Left kidney (tissue), 1 donor: ENCODE measurements at regions not wholly inside any gene's neighbourhood (a gene's known extent, or its start where the extent isn't known, plus 50 kb on each side); places are given as distances from the start of the nearest gene placed in this dataset.
A peak's percentile ranks its signal among the peaks of the same experiment; 100 is the strongest.

ENCODE experiments used
- DNase-seq: peaks from one replicate; pipeline ENCODE4 v3.0.0-alpha.2; 2013

DNA sequence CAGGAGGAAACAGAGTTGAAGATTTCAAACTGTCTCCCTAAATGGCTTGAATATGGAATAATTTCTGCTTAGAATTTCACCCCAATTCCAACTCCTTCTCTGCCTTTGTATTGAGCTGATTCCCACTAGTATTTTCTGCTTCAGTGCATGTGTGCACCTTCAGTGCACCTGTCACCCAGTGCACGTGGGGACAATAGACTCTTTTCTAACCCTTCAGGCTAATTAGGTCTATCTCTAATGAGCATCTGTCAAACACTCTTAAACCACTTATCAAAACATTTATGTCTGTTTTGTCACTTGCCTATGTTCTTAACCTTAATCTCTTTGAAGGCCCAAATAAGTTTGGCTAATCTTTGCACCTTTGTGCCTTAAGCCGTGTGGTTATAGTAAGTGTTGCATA lies 232.0 kb upstream of the NETO1 start:
- DNase-seq = no peak

- DNase-seq = no peak
These were observed 226.0 kb upstream of the NETO1 start for GRCh38 chr18:73093687-73094250.

DNA sequence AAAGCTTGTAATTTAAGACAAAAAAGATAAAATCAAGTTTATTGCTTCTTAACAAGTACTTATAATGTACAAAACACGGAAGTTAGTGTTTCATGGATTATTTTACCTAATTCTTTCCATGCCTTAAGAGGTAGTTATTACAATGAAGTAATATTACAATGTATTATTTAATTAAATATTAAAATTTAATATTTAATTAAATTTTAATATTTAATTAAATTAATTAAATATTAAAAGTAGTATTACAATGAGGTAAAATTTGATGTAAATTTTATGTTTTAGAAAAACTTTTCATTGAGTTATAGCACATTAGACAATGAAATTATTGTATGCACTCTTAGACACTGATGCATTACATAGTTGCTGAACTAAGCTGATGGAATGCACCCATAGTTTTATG lies 220.7 kb upstream of the NETO1 start:
- DNase-seq = no peak

DNA sequence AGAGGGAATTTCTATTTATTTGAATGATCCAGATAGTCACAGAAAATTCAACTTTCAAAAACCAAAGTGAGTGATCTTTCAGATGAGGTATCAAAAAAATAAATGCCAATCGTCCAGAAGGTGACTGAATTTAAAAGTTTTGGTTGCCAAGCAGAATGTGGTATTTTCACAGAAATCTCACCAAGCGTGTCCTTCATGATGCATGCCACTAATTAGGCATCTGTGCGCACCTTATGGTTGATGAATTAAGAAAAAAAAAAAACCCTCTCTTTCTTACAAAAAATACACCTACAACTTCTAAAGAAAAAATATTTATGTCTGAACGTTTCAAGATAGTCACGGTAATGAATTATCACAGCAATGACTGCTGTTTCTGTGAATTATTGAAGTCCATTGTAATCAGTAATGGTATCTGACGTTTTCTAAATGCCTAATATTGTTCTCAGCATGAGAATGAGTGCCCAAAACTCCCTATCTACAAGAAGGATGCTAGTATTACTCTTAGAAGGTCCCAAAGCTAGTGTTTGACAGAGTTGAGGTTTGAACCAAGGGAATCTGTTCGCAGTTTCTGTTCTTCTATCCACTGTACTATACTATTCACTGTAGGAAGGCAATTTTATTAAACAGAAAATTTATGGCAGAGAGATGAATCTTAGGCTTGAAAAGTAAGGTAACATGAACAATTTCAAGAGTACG lies 219.6 kb upstream of the NETO1 start:
- no peak for DNase-seq

- no peak for DNase-seq
These were observed 212.1 kb upstream of the NETO1 start for GRCh38 chr18:73079920-73080319.

DNA sequence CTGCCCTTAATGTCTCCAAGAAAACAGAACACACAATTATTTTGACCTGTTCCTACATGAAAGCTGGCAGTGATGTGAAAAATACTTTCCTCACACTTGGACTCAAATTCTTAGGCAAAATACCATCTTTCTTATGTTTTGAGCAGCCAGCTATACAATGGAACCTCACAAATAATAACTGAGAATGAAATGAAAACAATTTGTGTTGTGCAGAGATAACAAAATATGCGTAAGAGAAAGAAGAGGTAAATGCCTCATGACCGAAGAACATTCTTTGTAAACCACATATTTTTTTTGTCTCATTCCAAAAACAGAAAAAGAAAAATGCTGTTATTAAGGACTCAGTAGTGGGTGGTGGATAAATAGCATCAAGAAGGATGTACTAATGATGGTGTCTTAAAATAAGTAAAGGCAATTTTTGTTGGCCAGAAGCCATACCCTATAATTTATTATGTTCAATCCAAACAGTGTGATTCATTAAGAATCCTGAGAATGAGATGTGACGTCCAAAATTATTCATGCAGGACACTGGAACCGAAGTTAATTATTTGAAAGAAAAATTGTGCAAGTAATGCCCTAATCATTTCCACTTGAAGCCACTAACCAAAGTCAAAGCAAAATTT lies 193.0 kb upstream of the NETO1 start:
- DNase-seq = no peak

DNA sequence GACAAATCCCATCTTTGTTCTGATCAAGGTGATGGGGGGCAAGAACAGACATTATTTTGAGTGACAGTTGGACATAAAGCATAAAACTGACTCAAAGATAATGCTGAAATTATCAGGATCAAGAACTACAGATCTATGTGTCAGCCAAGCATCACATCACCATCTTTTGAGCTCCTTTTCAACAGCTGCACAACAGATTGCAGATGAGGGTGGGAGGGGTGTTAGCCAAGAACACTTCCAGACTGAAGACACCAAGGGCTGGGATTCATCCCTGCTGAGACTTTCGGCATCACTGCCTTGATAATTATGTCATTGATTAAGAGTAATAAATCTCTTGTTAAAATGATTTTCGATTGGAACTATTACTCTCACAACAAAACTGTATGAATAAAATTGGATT lies 191.5 kb upstream of the NETO1 start:
- no peak for DNase-seq

- DNase-seq = no peak
These were observed 179.9 kb upstream of the NETO1 start for GRCh38 chr18:73047688-73048087.

- no peak for DNase-seq
These were observed 177.2 kb upstream of the NETO1 start for GRCh38 chr18:73045037-73045436.

DNA sequence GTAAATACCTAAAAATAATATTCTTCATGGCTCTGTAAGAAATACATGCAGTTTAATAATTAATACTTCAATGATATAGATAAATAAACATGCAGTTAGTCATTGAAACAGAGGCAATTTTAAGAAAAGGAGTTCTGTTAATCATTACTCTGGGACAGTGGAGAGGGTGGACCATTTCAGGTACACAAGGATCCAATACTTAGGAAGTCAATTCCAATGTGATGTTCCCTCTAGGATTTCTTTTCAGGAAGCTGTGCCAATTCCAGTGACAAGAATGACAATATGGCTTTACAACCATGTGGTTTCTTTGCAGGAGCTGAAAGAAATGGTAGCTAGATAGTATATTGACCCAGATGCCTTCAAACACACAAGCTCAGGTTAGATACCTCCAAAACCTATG lies 175.8 kb upstream of the NETO1 start:
- no peak for DNase-seq

- DNase-seq = no peak
These were observed 175.4 kb upstream of the NETO1 start for GRCh38 chr18:73043211-73043610.

GRCh38 chr18:73040247-73040646 lies 172.5 kb upstream of the NETO1 start:
- no peak for DNase-seq

- DNase-seq = no peak
These were observed 170.5 kb upstream of the NETO1 start for GRCh38 chr18:73038336-73038735.

- no peak for DNase-seq
These were observed 156.2 kb upstream of the NETO1 start for GRCh38 chr18:73023975-73024374.

- no peak for DNase-seq
These were observed 141.9 kb upstream of the NETO1 start for GRCh38 chr18:73009691-73010090.

DNA sequence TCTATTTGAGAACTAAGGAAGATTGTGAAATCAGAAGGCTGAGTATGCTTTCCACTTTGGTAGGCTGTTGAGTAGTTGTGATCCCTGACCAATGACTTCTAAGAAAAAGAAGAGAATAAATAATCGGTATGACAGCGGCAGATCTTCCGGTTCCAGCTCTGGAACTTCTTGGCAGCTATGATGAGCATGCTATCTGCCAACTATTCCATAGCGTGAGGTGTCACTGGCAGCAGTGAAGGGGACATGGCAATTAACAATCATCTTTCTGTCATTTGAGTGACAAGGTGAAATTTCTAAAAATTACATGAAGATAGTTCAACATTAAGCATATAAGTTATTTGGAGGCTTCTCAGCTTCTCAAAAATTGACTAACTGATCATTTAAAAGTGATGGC lies 140.1 kb upstream of the NETO1 start:
- DNase-seq = no peak

DNA sequence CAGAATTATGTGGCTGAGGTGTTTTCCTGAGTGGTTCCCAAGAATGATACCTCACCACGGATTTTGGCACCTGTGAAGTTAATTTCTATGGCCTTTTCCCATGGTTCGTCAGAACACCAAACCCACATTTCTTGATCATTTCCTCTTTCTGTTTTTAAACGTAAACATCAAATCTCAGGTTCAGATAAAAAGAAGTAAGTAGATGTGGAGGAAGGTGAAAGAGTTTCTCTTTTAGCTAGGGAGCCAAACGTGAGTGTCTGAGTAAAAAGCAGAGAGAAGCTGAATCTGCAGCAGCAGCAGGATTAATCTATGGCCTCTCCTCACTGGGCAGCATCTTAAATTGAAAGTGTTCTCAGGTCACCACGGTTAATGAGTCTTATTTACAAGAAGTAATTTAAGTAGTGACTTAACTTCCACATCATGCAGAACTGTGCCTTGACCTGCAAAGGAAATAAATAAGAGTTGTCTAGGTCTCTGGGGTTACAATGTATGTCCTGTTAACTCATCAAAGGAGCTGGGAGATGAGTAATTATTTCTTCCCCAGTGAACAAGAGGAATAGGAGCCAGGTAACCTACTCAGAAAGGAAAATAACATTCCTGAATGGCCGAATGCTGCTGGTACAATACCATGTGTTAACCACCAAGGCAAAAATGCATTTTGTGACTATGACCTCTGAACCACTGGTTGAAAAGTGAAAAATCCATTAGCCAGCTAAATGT lies 139.6 kb upstream of the NETO1 start:
- DNase-seq = peak; percentile 30

DNA sequence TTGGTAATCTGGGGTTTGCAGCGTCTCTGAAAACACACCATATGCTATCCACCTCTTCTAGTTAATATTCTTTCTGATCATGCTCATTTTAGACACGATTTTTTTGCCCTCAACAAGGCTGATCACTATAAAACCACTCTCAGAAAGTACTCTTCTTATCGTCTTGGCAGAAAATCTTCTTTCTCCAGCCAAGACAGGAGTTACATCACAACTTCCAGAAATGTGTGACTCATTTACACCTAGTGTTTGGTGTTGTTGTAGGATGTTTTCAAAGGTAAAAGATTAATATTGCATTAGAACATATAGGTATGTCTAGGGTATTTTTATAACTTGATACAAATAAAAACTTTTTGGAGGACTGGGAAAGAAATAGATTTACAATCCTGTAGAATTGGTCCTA lies 138.5 kb upstream of the NETO1 start:
- DNase-seq = no peak

- DNase-seq = no peak
These were observed 136.5 kb upstream of the NETO1 start for GRCh38 chr18:73004260-73004659.

DNA sequence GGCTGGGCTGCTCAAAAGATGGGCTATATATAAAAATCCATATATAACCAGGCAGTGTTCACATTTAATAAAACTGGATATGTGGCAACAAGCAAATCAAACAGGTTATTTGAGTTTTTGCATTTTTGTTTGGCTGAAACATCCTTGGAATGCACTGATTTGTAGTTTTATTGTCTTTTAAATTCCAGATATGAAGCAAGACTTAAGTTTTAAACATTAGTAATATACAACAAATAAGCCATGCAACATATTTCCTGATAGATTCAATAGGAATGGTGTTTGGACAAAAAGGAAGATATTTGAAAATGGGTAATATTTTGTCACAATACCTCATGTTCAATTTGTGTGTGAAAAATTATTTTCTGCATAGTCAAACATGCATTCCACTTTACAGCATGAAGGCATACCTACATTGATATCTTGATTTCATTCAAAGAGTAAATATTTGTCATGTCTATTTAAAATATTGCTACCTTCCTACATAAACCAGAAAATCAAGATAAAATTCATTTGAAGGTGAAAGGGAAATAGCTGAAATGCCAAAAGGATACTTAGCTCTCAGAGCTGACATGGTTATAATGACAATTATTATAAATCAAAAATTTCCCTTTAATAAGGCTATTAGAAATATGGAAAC lies 132.3 kb upstream of the NETO1 start:
- no peak for DNase-seq

DNA sequence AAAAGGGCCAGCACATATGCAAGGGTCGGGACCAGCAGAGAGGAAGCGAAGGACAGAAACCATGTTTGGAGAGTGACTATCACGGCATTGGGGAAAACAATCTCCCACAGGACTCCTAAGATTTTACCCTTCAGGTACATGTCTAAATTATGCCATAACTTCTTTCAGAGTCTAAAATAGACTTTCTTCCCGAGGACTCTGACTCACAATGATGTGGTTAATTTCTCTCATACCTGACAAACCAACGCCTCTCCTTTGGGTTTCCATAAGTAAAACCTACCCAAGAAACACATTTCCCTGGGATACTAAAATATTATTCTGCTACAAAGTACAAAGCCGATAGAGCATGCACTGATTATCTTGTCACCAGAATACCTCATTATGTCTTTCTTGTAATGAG lies 127.8 kb upstream of the NETO1 start:
- no peak for DNase-seq

- DNase-seq = peak; percentile 7
These were observed 125.5 kb upstream of the NETO1 start for GRCh38 chr18:72993250-72993649.

- DNase-seq = no peak
These were observed 123.6 kb upstream of the NETO1 start for GRCh38 chr18:72991379-72991778.
